Prostate gland (tissue), 2 donors: ENCODE measurements at regions not wholly inside any gene's neighbourhood (a gene's known extent, or its start where the extent isn't known, plus 50 kb on each side); places are given as distances from the start of the nearest gene placed in this dataset.

Source experiments
- POLR2AphosphoS5 ChIP-seq: sonication (generic); formaldehyde crosslinking; IDR thresholded peaks from one replicate; pipeline ENCODE4 v1.6.1; 2017; ENCODE audit warnings: antibody characterized with exemption
- TF ChIP-seq, protein P1 (sequence below), 4 experiments: fragments of 200-600 bp in 2 of 4; fragments of 450-650 bp in 2 of 4; sonication (generic) in 2 of 4; IDR thresholded peaks; 1 replicate in 3 of 4; 2 replicates in 1 of 4; pipeline ENCODE4 v1.5.1; 2016 to 2019; ENCODE audit warnings: antibody characterized with exemption in 4 of 4, mild to moderate bottlenecking in 2 of 4, moderate library complexity in 2 of 4

DNA sequence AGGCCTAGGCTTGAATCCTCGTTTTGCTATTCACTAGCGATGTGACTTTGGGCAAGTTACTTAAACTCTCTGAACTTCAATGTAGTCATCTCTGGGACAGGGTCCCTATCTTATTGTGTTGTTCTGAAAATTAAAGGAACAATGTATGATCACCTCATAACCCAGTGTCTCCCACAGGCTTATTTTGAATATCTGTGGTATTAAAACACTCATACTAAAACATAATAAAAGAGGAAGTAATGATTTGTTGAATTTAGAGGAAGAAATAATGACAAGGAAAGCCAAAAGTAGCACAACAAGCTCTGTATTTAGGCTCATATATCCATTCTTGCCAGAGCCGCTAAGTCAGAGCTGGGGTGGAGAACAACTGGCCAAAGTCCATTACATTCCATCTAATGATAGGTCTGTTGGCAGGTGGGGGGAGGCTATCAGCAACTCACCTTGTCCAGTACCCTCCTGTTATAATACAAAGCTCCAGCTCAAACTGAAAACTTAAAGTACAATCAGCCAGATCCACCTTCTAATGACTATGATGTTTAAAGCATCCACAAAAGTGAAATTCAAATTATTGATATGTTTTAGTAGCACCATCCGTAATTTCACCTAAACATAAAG is 64.5 kb upstream of the LSM6 start:
- TF ChIP-seq, protein P1, sequence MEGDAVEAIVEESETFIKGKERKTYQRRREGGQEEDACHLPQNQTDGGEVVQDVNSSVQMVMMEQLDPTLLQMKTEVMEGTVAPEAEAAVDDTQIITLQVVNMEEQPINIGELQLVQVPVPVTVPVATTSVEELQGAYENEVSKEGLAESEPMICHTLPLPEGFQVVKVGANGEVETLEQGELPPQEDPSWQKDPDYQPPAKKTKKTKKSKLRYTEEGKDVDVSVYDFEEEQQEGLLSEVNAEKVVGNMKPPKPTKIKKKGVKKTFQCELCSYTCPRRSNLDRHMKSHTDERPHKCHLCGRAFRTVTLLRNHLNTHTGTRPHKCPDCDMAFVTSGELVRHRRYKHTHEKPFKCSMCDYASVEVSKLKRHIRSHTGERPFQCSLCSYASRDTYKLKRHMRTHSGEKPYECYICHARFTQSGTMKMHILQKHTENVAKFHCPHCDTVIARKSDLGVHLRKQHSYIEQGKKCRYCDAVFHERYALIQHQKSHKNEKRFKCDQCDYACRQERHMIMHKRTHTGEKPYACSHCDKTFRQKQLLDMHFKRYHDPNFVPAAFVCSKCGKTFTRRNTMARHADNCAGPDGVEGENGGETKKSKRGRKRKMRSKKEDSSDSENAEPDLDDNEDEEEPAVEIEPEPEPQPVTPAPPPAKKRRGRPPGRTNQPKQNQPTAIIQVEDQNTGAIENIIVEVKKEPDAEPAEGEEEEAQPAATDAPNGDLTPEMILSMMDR (IDR thresholded peaks at IDR 0.05): no peak
- TF ChIP-seq POLR2AphosphoS5: no peak
